ENCODE measurements at regions not wholly inside any gene's neighbourhood (a gene's known extent, or its start where the extent isn't known, plus 50 kb on each side); places are given as distances from the start of the nearest gene placed in this dataset.

DNA sequence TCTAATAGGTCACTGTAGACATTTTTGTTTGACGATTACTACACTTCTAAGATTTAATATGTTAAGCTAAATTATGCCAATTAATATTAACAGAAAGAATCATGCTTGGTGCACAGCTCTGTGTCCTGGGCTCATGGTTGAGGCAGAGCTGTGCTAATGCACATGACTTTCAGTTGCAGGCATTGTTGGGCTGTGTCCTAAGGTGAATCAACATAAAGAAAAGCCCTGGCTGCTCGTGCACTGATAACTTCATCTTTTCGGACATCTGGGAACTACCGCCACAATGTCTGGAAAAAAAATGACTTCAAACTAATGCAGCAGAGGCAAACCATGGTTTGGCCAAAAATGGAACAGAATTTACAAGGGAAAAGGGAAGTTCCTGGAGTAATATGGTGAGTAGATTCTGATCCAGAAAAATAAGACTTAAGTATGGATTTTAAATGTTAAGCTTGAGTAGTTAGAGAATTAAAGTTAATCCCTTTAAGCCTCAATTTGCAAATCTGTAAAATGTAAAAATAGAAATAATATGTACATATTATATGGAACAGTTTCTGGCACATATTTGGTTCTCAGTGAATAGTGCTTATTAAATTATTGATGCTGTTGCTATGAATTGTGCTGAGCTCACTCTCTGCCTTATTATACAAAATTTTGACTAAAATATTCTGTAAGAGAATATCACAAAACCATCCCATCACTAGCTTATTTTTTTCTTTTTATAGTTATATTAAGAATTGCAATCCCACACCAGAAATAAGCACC, 186.1 kb downstream of the BRINP2 start:
- no peaks in the 10 kb centered on the region for H3K36me3 Mint-ChIP-seq (ENCODE audit: low read depth)
- no peak for DNase-seq (ENCODE audit: low spot score)
- no peaks in the 10 kb centered on the region for H3K27me3 Mint-ChIP-seq (ENCODE audit: low read depth)
- no peak overlapping the region for H3K4me3 Mint-ChIP-seq (ENCODE audit: low read depth)
- H3K27ac Mint-ChIP-seq = no peak overlapping the region
- H3K4me1 Mint-ChIP-seq (ENCODE audit: low read depth) = no peaks in the 10 kb centered on the region
- H3K9me3 Mint-ChIP-seq = no peaks in the 10 kb centered on the region
- intact Hi-C loops (cut with micrococcal nuclease) = no loop called here

DNA sequence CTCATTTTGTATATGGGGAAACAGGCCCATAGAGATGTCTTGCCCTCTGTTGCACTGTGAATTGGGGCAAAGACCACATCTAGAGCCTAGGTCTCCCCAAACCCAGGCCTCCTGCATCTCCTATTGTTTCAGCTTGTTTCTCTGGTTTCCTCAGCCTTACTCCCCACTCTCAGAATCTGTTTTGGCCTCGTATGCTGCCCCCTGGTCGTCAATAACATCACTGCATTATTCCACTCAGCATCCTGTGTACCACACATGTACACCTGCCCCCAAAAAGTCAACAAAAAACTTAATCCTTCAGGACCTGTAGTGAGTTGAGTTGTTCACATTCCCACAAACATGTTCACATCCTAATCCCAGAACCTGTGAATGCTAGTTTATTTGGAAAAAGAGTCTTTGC, 184.8 kb downstream of the BRINP2 start:
- Mint-ChIP-seq H3K4me1 (ENCODE audit: low read depth) (no peaks in the 10 kb centered on the region), H3K9me3 (no peaks in the 10 kb centered on the region), H3K4me3 (ENCODE audit: low read depth) (no peak overlapping the region), H3K27ac (no peak overlapping the region), H3K27me3 (ENCODE audit: low read depth) (no peaks in the 10 kb centered on the region), H3K36me3 (ENCODE audit: low read depth) (no peaks in the 10 kb centered on the region)
- no peak for DNase-seq (ENCODE audit: low spot score)
- intact Hi-C loops (cut with micrococcal nuclease) = no loop called here

DNA sequence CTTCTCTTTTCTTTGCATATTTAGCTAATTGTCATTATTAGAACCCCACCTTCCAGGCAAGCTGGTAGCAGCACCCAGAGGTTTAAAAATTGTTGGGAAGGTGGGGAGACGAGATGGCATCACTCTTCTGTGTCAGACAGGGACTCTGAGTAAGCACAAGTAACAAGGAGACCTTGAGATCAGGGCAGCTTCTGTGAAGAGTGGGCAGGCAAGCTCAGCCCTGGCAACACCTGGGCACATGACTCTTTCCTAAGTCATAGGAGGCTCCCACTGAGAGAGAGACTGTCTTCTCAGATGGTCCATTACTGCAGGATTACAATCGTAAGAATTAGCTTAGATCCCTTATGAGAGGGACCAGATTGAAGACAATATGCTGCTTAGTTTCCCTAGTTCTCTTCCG, 183.5 kb downstream of the BRINP2 start:
- Mint-ChIP-seq H3K27ac (no peak overlapping the region), H3K9me3 (no peaks in the 10 kb centered on the region), H3K4me3 (ENCODE audit: low read depth) (no peak overlapping the region), H3K4me1 (ENCODE audit: low read depth) (no peaks in the 10 kb centered on the region), H3K36me3 (ENCODE audit: low read depth) (no peaks in the 10 kb centered on the region), H3K27me3 (ENCODE audit: low read depth) (no peaks in the 10 kb centered on the region)
- no peak for DNase-seq (ENCODE audit: low spot score)
- intact Hi-C loops (cut with micrococcal nuclease) = no loop called here

DNA sequence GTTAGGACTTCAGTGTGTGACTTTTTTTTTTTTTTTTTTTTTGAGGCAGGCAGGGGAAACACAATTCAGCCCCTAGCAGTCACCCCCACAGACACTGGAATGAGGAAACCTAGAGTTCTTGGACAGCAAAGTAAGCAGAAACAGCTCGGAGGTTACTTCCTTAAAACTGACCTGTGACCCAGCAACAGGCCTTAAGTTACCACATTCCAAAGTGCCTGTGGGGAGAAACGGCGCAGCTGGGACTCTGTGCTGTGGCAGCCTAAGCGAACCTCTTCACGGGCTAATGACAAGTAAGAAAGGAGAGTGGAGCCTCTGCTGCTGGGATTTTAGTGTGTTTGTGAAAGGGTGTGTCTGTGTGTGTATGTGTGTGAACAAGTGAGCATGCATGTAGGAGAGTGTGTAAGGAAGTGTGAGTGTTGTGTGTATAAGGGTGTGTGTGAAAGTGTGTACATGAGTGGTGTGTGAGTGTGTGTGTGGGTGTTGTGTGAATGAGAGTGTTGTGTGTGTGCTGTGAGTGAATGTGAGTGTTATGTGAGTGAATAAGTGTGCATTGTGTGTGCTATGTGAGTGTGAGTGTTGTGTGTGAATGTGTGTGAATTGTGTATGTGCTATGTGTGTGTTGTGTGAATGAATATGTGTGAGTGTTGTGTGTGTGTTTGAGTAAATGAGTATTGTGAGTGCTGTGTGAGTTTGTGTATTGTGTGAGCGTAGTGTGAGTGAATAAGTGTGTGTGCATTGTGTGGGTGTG, 180.8 kb downstream of the BRINP2 start:
- Mint-ChIP-seq H3K27me3 (ENCODE audit: low read depth) (no peaks in the 10 kb centered on the region), H3K27ac (no peak overlapping the region), H3K4me3 (ENCODE audit: low read depth) (no peak overlapping the region), H3K4me1 (ENCODE audit: low read depth) (no peaks in the 10 kb centered on the region), H3K9me3 (no peaks in the 10 kb centered on the region), H3K36me3 (ENCODE audit: low read depth) (no peaks in the 10 kb centered on the region)
- DNase-seq (ENCODE audit: low spot score) = no peak
- intact Hi-C loops (cut with micrococcal nuclease) = no loop called here

DNA sequence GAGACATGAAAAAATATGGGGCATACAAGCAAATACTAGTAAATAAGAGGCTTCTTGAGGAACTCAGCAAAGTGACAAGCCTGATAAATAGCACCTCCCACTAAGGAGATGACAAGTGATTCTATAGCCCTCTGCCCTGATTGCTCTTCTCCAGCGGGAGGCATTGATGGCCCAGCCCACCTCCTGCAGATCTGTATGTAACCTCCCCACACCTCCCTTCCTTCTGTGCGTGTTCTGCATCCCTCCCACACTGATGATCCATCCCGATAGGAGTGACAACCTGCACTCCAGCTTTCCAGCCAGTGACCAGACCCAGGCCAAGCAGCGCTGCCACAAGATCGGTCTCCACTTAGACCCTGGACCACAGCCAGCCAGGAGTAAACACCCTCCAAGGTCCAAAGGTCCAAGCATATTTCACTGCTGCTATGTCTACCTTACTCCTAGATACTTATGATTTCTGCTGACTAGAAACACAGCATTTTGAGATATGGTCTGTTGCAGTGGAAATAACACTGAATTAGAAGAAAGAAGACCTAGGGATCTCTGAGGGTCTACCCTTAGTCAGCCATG, 176.1 kb downstream of the BRINP2 start:
- Mint-ChIP-seq H3K9me3 (no peaks in the 10 kb centered on the region), H3K4me1 (ENCODE audit: low read depth) (no peaks in the 10 kb centered on the region), H3K4me3 (ENCODE audit: low read depth) (no peak overlapping the region), H3K36me3 (ENCODE audit: low read depth) (no peaks in the 10 kb centered on the region), H3K27me3 (ENCODE audit: low read depth) (no peaks in the 10 kb centered on the region), H3K27ac (no peak overlapping the region)
- no peak for DNase-seq (ENCODE audit: low spot score)
- intact Hi-C loops (cut with micrococcal nuclease) = no loop called here

DNA sequence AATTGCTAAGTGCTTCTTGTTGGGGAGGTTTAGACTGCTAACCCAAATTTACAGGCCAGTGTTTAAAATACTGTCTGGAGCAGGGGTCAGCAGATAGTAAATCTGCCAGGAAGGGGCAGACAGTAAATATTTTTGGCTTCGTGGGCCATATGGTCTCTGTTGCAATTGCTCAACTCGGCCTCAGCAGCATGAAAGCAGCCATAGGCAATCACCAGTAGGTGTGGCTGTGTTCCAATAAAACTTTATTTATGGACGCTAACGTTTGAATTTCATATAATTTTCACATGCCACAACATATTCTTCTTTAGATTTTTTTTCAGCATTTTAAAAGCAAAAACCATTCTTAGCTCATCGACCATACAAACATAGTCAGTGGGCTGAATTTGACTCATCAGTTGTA, 172.7 kb downstream of the BRINP2 start:
- Mint-ChIP-seq H3K36me3 (ENCODE audit: low read depth) (no peaks in the 10 kb centered on the region), H3K9me3 (no peaks in the 10 kb centered on the region), H3K27me3 (ENCODE audit: low read depth) (no peaks in the 10 kb centered on the region), H3K4me3 (ENCODE audit: low read depth) (no peak overlapping the region), H3K4me1 (ENCODE audit: low read depth) (no peaks in the 10 kb centered on the region), H3K27ac (no peak overlapping the region)
- no peak for DNase-seq (ENCODE audit: low spot score)
- intact Hi-C loops (cut with micrococcal nuclease) = no loop called here

DNA sequence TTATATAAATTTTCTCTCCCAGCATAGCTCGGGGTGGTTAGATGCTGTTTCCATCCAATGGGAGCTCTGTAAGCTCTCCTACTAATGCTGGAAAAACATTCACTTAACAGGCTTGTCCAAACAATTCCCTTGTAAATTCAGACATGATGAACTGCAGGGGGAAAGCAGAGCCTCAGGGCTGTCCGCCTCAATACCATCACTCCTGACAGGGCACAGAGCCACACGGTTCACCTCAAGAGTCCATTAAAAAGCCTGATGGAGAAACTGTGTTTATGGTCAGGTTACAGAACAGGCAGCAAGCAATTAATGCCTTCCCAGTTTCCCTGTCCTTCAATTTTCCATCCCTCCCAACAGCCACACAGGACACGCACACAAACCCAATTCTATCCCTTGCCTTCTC, 171.0 kb downstream of the BRINP2 start:
- intact Hi-C loops (cut with micrococcal nuclease) = no loop called here
- Mint-ChIP-seq H3K4me1 (ENCODE audit: low read depth) (no peaks in the 10 kb centered on the region), H3K4me3 (ENCODE audit: low read depth) (no peak overlapping the region), H3K36me3 (ENCODE audit: low read depth) (no peaks in the 10 kb centered on the region), H3K27ac (no peak overlapping the region), H3K9me3 (no peaks in the 10 kb centered on the region), H3K27me3 (ENCODE audit: low read depth) (no peaks in the 10 kb centered on the region)
- no peak for DNase-seq (ENCODE audit: low spot score)

DNA sequence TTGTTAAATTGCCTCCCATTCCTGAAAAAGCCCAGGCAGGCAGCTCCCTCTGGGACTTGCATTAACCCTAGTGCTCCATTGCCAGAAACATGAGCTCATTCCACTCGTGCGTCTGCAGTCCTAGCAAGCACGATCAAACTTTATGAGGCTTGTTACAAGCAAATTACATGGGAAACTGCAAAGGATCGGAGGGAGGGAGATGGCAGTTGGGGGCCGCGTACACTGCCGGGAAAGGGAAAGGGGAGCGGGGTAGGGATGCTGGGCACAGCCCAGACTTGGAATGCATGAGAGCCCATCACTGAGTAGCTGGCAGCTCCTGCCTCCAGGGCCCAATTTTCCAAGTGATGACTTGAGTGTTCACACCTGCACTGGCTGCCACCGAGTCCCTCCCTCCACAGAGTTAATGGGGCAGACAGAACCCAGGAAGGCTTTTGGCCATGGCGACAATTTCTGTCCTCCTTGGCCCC, 169.9 kb downstream of the BRINP2 start:
- intact Hi-C loops (cut with micrococcal nuclease) = no loop called here
- Mint-ChIP-seq H3K36me3 (ENCODE audit: low read depth) (no peaks in the 10 kb centered on the region), H3K9me3 (no peaks in the 10 kb centered on the region), H3K4me3 (ENCODE audit: low read depth) (no peak overlapping the region), H3K27me3 (ENCODE audit: low read depth) (no peaks in the 10 kb centered on the region), H3K4me1 (ENCODE audit: low read depth) (no peaks in the 10 kb centered on the region), H3K27ac (no peak overlapping the region)
- no peak for DNase-seq (ENCODE audit: low spot score)

DNA sequence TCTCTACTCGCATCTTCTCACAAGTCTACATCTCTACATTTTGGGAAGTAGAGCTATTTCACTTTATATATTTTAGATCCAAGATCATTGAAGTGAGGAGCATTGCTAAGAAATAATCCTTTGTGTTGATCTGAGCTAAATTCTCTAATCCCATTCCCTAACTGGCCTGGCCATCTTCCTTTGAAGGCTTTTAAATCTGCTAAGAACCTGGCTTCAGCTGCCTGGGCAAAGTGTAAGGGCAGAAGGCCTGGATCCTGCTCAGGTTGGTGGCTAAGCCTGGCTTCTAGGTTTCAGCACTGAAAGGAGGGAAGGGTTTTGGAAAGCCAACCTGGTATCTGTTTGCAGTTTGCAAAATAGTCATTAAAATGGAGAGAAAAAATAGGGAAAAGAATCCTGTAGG, 167.6 kb downstream of the BRINP2 start:
- intact Hi-C loops (cut with micrococcal nuclease) = no loop called here
- H3K36me3 Mint-ChIP-seq (ENCODE audit: low read depth) = no peaks in the 10 kb centered on the region
- DNase-seq (ENCODE audit: low spot score) = no peak
- no peak overlapping the region for H3K4me3 Mint-ChIP-seq (ENCODE audit: low read depth)
- no peaks in the 10 kb centered on the region for H3K9me3 Mint-ChIP-seq
- H3K27ac Mint-ChIP-seq = no peak overlapping the region
- no peaks in the 10 kb centered on the region for H3K27me3 Mint-ChIP-seq (ENCODE audit: low read depth)
- no peaks in the 10 kb centered on the region for H3K4me1 Mint-ChIP-seq (ENCODE audit: low read depth)

DNA sequence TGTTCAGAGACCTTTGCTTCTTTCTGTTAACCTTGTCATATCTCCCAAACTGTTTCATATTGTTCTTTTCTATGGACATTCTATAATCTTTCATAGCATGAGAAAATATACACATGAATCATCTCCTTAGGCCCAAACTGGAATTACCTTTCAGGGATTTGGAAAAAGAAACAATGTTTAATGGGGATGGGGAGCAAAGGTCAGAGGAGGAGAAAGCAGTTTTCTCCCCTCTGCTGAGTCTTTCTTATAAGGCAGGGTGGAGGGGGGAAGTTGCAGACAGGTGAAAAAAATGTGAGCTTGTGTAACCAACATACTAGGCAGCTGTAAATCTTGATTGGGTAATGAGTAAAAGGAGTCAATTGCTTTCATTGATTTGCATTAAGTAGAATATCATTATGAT, 164.1 kb downstream of the BRINP2 start:
- Mint-ChIP-seq H3K27ac (no peak overlapping the region), H3K27me3 (ENCODE audit: low read depth) (no peaks in the 10 kb centered on the region), H3K36me3 (ENCODE audit: low read depth) (no peaks in the 10 kb centered on the region), H3K9me3 (no peaks in the 10 kb centered on the region), H3K4me3 (ENCODE audit: low read depth) (no peak overlapping the region), H3K4me1 (ENCODE audit: low read depth) (no peaks in the 10 kb centered on the region)
- no peak for DNase-seq (ENCODE audit: low spot score)
- intact Hi-C loops (cut with micrococcal nuclease) = no loop called here

DNA sequence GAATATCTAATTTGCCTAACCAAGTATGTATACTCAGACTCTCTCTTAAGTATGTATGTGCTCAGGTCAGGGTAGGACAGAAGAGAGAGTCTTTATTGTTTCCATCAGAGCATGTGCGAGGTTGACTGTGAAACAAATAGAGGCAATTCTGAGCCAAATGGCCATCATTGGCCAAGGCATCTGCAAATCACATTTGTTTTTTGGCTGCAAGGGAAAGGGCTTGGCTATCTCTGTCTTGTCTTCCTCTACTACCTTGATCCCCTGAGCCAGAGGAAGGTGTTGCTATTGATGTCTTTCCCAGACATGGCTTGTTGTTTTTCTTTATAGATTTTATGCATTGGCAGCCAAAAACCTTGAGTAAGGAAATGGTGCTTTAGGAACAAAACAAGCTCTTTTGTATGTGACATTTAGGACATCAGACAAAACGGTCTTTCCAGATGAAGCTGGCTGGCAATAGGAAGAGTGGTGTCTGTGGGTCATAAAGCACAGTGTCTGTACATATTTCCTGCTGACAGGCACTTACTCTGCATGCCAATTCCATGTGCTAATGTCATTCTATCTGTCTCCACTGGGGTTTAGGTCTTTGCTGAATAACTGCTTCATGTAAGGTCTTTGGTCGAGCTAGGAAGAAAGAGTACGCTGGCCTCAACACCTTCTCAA, 163.3 kb downstream of the BRINP2 start:
- DNase-seq (ENCODE audit: low spot score) = no peak
- intact Hi-C loops (cut with micrococcal nuclease) = no loop called here
- Mint-ChIP-seq H3K4me1 (ENCODE audit: low read depth) (no peaks in the 10 kb centered on the region), H3K4me3 (ENCODE audit: low read depth) (no peak overlapping the region), H3K27me3 (ENCODE audit: low read depth) (no peaks in the 10 kb centered on the region), H3K27ac (no peak overlapping the region), H3K36me3 (ENCODE audit: low read depth) (no peaks in the 10 kb centered on the region), H3K9me3 (no peaks in the 10 kb centered on the region)

Measured in activated T-helper 2 cell treated with anti-CD3 and anti-CD28 coated beads, Interferon-gamma antibody, Interleukin-2, Interleukin-4, amounts not matched to agents 10 μg/mL and 5 μg/mL and 100 μg/mL, durations not matched to agents 14 hours and 24 hours and 36 hours (primary cell).